GM23338 (cell line): ENCODE measurements at regions not wholly inside any gene's neighbourhood (a gene's known extent, or its start where the extent isn't known, plus 50 kb on each side); places are given as distances from the start of the nearest gene placed in this dataset.
"Not testable (repeated sequence)": the region's sequence is repeated elsewhere in the genome, so short reads cannot be mapped to it uniquely, and the experiment has no call there.

Experiments
- ATAC-seq: fragments of 200-7000 bp; cut with Tn5 transposase; 3 replicates; pipeline ENCODE4 v1.9.1; 2020
- DNase-seq: peaks from one replicate; pipeline ENCODE4 v3.0.0-alpha.2; 2015; ENCODE audit warnings: low spot score
- H2AFZ ChIP-seq: fragments of 200-600 bp; sonication (generic); 2 replicates; pipeline ENCODE4 v1.8.0; 2016; ENCODE audit warnings: antibody characterized with exemption, mild to moderate bottlenecking, moderate library complexity
- H3F3A ChIP-seq: fragments of 200-600 bp; sonication (generic); replicated peaks from 2 replicates; pipeline ENCODE4 v1.8.0; 2017; ENCODE audit warnings: antibody characterized with exemption, mixed run types, low read depth
- H3K27ac ChIP-seq: fragments of 200-600 bp; sonication (generic); 2 replicates; pipeline ENCODE4 v1.6.1; 2016; ENCODE audit warnings: low read depth
- H3K27me3 ChIP-seq: fragments of 200-600 bp; sonication (generic); 2 replicates; pipeline ENCODE4 v1.8.0; 2016; ENCODE audit warnings: mild to moderate bottlenecking, mixed run types, moderate library complexity; ENCODE audit not compliant: insufficient read depth
- H3K36me3 ChIP-seq: fragments of 200-600 bp; sonication (generic); 2 replicates; pipeline ENCODE4 v1.8.0; 2016; ENCODE audit warnings: mild to moderate bottlenecking; ENCODE audit not compliant: insufficient read depth
- H3K4me1 ChIP-seq: fragments of 200-600 bp; sonication (generic); 2 replicates; pipeline ENCODE4 v1.8.0; 2016; ENCODE audit warnings: mild to moderate bottlenecking, moderate library complexity; ENCODE audit not compliant: insufficient read depth
- H3K4me2 ChIP-seq: fragments of 200-600 bp; sonication (generic); 2 replicates; pipeline ENCODE4 v1.7.1; 2017; ENCODE audit warnings: mixed run types
- H3K4me3 ChIP-seq: fragments of 200-600 bp; sonication (generic); 2 replicates; pipeline ENCODE4 v1.6.1; 2016; ENCODE audit warnings: mixed run types
- H3K79me2 ChIP-seq: fragments of 200-600 bp; sonication (generic); replicated peaks from 2 replicates; pipeline ENCODE4 v1.8.0; 2017; ENCODE audit warnings: mild to moderate bottlenecking; ENCODE audit not compliant: insufficient read depth
- H3K9me2 ChIP-seq: fragments of 200-600 bp; sonication (generic); 2 replicates; pipeline ENCODE4 v1.8.0; 2017; ENCODE audit not compliant: insufficient read depth
- H4K20me1 ChIP-seq: fragments of 200-600 bp; sonication (generic); replicated peaks from 2 replicates; pipeline ENCODE4 v1.8.0; 2017; ENCODE audit warnings: mild to moderate bottlenecking; ENCODE audit not compliant: insufficient read depth
- H3K27ac Mint-ChIP-seq: 2 replicates; pipeline ENCODE4 v1.8.0; 2020; ENCODE audit warnings: inconsistent platforms, mild to moderate bottlenecking, moderate library complexity, mixed read lengths
- H3K27me3 Mint-ChIP-seq: 3 replicates; pipeline ENCODE4 v1.8.0; 2022; ENCODE audit warnings: low read depth, mild to moderate bottlenecking, moderate library complexity, mixed read lengths, inconsistent platforms; ENCODE audit not compliant: insufficient read depth, poor library complexity
- H3K36me3 Mint-ChIP-seq: 3 replicates; pipeline ENCODE4 v1.8.0; 2021; ENCODE audit warnings: low read depth, mild to moderate bottlenecking, inconsistent platforms, moderate library complexity, mixed read lengths
- H3K4me1 Mint-ChIP-seq: 3 replicates; pipeline ENCODE4 v1.8.0; 2020; ENCODE audit warnings: mild to moderate bottlenecking, inconsistent platforms, mixed read lengths
- H3K4me3 Mint-ChIP-seq: 3 replicates; pipeline ENCODE4 v1.8.0; 2021; ENCODE audit warnings: moderate library complexity, mild to moderate bottlenecking, inconsistent platforms, mixed read lengths
- H3K9me3 Mint-ChIP-seq: 3 replicates; pipeline ENCODE4 v1.8.0; 2020; ENCODE audit warnings: moderate library complexity, mild to moderate bottlenecking, inconsistent platforms, mixed read lengths
- TF ChIP-seq, protein P1 (sequence below), 2 experiments: fragments of 200-600 bp in 1 of 2; sonication (generic) in 1 of 2; conservative IDR thresholded peaks; 2 replicates each; pipeline versions ENCODE4 v1.5.1 to v1.6.1; 2016 to 2017; ENCODE audit warnings: antibody characterized with exemption in 2 of 2, low read depth in 2 of 2, mild to moderate bottlenecking in 2 of 2, moderate library complexity in 1 of 2

DNA sequence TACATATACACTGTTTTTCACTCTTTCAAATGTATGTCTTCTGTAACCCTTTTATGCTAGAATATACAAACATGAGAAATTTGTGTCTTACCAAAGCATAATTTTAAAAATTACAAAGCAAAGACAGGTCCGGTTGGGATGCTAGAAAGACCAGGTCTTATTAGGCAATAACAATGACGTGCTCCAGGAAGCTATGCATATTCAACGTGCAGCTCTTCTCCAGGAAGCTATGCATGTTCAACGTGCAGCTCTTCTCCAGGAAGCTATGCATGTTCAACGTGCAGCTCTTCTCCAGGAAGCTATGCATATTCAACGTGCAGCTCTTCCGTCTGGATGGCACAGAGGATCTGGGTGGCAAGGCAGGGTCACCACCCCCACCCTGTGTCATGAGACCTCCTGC lies 123.4 kb upstream of the SIMC1 start:
- H3F3A ChIP-seq, H3K27ac Mint-ChIP-seq, H3K36me3 ChIP-seq, H2AFZ ChIP-seq, H3K4me2 ChIP-seq, H3K27me3 ChIP-seq, H3K36me3 Mint-ChIP-seq, H4K20me1 ChIP-seq, H3K9me2 ChIP-seq, H3K4me1 ChIP-seq, H3K9me3 Mint-ChIP-seq, H3K4me1 Mint-ChIP-seq, H3K79me2 ChIP-seq, DNase-seq, H3K4me3 Mint-ChIP-seq, H3K27me3 Mint-ChIP-seq, H3K4me3 ChIP-seq, ATAC-seq, H3K27ac ChIP-seq: not testable (repeated sequence)

DNA sequence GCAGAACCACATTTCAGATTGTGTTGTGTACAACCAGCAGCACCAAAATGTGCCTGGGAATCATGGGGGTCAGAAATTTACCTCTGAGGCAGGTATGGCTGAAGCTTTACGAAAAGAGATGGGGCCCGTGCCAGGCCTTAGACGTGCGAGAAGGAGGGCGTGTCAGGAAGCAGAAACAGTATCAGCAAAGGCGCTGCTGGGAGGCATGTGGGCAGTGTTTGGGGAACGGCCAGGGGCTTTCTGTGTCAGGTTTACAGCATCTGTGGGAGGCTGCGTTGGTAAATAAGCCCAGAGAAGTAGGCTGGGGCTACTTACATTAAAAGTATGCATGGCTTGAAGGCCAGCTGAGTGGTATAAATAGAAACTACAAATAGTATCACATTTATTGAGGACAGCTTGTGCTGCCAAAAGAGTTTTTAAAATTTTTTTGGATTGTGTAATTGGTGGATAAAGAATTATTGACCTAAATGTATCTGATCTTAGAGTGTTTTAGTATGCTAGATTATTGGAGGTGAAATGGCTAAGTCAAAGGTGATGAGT lies 120.5 kb upstream of the SIMC1 start:
- not testable (repeated sequence) for H3K4me3 Mint-ChIP-seq, H3K79me2 ChIP-seq, H3K9me3 Mint-ChIP-seq, H3K9me2 ChIP-seq, H3K27me3 ChIP-seq, H3K4me2 ChIP-seq, H3K4me1 ChIP-seq, H3K36me3 Mint-ChIP-seq, H3F3A ChIP-seq, H2AFZ ChIP-seq, ATAC-seq, H4K20me1 ChIP-seq, DNase-seq, H3K27ac ChIP-seq, H3K27me3 Mint-ChIP-seq, H3K4me1 Mint-ChIP-seq, H3K36me3 ChIP-seq, H3K4me3 ChIP-seq, H3K27ac Mint-ChIP-seq

DNA sequence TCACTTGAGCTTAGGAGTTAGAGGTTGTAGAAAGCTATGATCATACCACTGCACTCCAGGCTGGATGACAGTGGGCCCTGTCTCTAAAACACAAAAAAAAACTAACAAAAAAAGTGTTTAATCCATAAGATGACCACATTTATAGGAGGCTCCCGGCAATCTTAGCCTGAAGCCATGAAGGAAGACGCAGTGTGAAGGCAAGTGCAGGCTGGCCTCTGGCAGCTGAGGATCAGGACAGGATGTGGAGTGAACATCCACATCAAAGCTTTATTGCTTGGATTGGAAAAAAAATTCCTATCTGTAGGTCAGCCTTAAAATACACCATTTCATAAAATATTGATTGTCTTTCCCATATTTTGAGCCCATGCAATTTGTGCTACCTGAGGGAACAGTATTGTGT lies 115.9 kb upstream of the SIMC1 start:
- H3K4me3 ChIP-seq, H4K20me1 ChIP-seq, H3K27me3 ChIP-seq, H2AFZ ChIP-seq, H3K4me3 Mint-ChIP-seq, DNase-seq, H3K4me2 ChIP-seq, H3K27ac Mint-ChIP-seq, H3K4me1 ChIP-seq, H3K9me3 Mint-ChIP-seq, ATAC-seq, H3K27ac ChIP-seq, H3K27me3 Mint-ChIP-seq, H3K9me2 ChIP-seq, H3K79me2 ChIP-seq, H3F3A ChIP-seq, H3K36me3 ChIP-seq, H3K36me3 Mint-ChIP-seq, H3K4me1 Mint-ChIP-seq: not testable (repeated sequence)

DNA sequence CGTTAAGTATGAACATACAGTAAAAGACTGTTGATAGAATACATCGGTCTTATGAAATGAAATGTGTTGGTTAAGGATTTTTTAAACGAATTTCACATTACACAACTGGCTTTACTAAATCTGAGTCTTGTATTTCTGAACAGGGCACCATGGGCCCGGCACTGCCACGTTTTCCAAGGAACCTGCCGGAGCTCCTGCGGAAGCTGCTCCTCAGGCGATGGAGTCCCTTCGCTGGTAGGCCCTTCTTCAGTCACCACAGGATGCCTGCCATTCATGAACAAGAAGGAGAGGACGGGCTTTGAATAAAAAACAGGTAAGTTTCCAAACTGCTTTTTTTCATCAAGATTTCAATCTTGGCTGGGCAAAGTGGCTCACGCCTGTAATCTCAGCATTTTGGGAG lies 114.1 kb upstream of the SIMC1 start:
- not testable (repeated sequence) for ATAC-seq, H3K9me3 Mint-ChIP-seq, H3F3A ChIP-seq, H3K4me3 ChIP-seq, H3K36me3 Mint-ChIP-seq, H3K27ac Mint-ChIP-seq, H2AFZ ChIP-seq, DNase-seq, H3K27me3 ChIP-seq, H3K27ac ChIP-seq, H3K36me3 ChIP-seq, H3K79me2 ChIP-seq, H3K4me1 ChIP-seq, H3K4me3 Mint-ChIP-seq, H3K4me1 Mint-ChIP-seq, H3K27me3 Mint-ChIP-seq, H3K9me2 ChIP-seq, H3K4me2 ChIP-seq, H4K20me1 ChIP-seq

DNA sequence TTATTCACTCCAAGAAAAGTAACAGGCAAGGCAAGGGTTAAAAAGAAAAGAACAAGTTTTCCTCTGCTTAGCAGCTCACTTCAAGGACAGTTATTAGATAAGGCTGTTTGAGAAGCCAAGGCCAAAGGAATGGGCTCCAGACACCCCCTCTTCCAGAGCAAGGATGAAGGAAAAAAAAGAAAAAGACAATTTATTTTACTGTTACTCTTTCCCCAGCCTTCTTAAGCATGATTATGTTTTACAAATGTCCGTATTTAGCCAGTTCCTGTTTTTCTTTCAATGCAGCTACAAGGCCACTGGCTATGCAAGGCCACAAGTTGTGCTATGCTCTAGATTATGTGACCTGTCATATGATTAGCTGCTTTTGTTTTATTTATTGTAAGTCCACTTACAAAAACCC lies 106.5 kb upstream of the SIMC1 start:
- Histone ChIP-seq H3K27ac (no peak overlapping the region), H3K4me2 (no peak overlapping the region), H3K9me2 (no peaks in the 10 kb centered on the region), H3K79me2 (no peaks in the 10 kb centered on the region), H4K20me1 (no peaks in the 10 kb centered on the region), H3K27me3 (peaks cover 40% of the 10 kb centered on the region), H3K36me3 (no peaks in the 10 kb centered on the region), H3K4me1 (no peaks in the 10 kb centered on the region; the same call in 1 of the 2 replicates), H2AFZ (no peak overlapping the region), H3F3A (no peaks in the 10 kb centered on the region), H3K4me3 (no peak overlapping the region)
- peaks cover 19% of the 10 kb centered on the region for H3K27me3 Mint-ChIP-seq
- DNase-seq (no peak), ATAC-seq (no peak)
- no peak overlapping the region for H3K27ac Mint-ChIP-seq
- TF ChIP-seq, protein P1, sequence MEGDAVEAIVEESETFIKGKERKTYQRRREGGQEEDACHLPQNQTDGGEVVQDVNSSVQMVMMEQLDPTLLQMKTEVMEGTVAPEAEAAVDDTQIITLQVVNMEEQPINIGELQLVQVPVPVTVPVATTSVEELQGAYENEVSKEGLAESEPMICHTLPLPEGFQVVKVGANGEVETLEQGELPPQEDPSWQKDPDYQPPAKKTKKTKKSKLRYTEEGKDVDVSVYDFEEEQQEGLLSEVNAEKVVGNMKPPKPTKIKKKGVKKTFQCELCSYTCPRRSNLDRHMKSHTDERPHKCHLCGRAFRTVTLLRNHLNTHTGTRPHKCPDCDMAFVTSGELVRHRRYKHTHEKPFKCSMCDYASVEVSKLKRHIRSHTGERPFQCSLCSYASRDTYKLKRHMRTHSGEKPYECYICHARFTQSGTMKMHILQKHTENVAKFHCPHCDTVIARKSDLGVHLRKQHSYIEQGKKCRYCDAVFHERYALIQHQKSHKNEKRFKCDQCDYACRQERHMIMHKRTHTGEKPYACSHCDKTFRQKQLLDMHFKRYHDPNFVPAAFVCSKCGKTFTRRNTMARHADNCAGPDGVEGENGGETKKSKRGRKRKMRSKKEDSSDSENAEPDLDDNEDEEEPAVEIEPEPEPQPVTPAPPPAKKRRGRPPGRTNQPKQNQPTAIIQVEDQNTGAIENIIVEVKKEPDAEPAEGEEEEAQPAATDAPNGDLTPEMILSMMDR (conservative IDR thresholded peaks at IDR 0.05; ENCODE audit: low read depth in 2 of 2) = no peak
- no peaks in the 10 kb centered on the region; the same call in 2 of the 3 replicates for H3K9me3 Mint-ChIP-seq
- H3K36me3 Mint-ChIP-seq = no peaks in the 10 kb centered on the region; the same call in 2 of the 3 replicates
- H3K4me3 Mint-ChIP-seq = no peak overlapping the region
- H3K4me1 Mint-ChIP-seq = peaks cover 16% of the 10 kb centered on the region
